GM19043 (cell line): ENCODE measurements at regions not wholly inside any gene's neighbourhood (a gene's known extent, or its start where the extent isn't known, plus 50 kb on each side); places are given as distances from the start of the nearest gene placed in this dataset.
"Not testable (repeated sequence)": the region's sequence is repeated elsewhere in the genome, so short reads cannot be mapped to it uniquely, and the experiment has no call there.

ENCODE experiments used
- ATAC-seq: cut with Tn5 transposase; IDR thresholded peaks from one replicate; pipeline ENCODE4 v1.9.1; 2021; ENCODE audit warnings: low read depth; ENCODE audit not compliant: unreplicated experiment

DNA sequence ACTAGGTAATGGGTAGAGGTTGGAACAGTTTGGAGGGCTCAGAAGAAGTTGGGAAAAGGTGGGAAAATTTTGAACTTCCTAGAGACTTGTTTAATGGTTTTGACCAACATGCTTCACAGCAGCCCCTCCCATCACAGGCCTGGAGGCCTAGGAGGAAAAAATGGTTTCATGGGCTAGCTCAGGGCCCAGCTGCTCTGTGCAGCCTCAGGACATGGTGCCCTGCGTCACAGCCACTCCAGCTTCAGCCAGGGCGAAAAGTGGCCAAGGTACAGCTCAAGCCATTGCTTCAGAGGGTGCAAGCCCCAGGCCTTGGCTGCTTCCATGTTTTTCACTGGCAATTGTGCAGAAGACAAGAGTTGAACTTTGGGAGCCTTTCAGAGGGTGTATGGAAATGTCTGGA lies 453.7 kb downstream of the LRRC70 start:
- ATAC-seq = no peak

DNA sequence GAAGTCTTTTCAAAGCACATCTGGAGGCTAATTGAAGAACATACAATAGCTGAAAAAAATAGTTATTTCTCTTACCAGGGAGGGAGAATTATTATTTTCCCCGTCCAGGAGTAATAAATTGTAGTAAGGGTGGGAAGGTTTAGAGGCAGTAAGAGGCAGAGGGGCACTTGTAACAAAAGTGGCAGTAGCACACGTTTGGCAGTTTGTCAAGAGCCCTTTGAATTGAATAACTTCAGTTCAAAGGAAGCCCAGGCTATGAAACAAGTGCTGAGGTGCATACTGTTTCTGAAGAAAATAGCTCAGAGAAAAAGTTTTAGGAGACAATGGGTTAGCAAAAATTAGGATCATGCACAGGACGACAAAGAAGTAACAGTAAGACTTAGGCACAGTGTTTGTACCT lies 451.3 kb downstream of the LRRC70 start:
- no peak for ATAC-seq

DNA sequence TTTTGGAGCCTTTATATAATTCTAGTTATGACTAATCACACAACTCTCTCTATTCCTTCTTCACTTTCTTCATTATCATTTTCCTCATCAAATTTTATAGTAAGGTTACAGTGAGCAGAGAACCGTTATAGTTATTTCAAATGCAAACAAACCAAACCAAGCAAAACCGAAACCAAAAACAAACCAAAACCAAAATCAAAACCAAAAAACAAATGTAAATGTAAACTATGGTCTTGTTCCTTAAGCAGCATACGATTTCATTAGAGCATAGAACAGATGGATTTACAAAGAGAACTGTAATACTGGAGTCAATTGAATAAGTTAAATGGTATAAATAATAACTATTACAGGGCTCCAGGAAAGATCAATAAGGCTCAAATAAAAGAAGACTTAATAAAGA lies 447.1 kb downstream of the LRRC70 start:
- ATAC-seq = no peak

DNA sequence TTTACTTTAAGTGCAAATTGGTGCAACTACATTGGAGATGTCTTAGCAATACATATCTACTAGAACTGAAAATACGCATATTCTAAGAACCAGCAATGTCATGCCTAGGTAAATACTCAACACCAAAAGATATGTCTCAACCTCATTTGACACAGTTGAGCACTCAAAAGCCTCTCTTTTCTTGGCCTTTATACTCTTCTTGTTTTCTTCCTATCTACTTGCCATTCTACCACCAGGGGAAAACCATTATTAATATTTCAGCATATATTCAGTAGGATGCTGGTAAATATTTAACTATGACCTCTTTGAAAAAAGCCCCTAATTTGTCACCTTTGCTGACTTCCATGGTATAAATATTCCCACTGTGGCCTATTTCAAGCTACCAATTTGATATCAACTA lies 443.8 kb downstream of the LRRC70 start:
- peak; percentile 42 for ATAC-seq

DNA sequence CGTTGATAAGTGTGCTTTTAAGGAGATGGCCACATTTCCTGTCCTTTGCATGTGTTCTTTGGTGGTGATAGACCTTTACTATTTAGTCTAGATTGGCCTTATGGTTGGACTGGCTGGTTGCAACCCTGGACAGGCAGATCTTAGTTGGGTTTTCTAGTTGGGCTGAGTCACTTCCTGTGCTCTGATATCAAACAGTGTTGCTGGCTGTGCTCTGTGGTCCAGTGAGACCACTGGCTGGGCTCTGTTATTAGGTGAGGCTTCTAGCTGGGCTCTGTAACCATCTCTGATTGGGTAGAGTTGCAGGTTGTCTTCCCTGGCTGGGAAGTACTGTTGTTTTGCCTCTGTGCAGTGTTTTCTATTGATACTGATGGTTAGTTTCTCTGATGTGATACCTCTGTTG lies 432.5 kb downstream of the LRRC70 start:
- no peak for ATAC-seq

DNA sequence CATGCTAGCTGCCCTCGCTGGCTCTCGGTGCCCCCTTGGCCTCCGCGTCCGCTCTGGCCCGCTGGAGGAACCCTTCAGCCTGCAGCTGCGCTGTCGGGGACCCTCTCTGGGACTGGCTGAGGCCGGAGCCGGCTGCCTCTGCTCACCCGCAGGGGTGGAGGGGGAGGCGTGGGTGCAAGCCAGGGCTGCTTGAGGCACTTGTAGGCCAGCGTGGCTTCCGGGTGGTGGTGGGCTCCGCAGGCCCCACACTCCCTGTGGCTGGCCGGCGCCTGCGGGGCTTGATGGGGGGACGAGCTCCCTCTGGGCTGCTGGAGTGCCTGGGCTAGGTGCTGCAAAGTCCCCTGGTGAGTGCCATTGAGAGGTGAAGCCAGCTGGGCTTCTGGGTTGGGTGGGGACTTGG lies 429.6 kb downstream of the LRRC70 start:
- no peak for ATAC-seq

DNA sequence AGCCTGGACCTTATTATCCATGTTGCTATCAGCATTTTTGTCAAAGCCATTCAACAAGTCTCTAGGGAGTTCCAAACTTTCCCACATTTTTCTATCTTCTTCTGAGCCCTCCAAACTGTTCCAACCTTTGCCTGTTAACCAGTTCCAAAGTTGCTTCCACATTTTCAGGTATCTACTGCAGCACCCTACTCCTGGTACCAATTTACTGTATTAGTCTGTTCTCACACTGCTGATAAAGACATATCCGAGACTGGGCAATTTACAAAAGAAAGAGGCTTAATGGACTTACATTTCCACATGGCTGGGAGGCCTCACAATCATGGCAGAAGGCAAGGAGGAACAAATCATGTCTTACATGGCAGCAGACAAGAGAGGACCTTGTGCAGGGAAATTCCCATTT lies 416.2 kb downstream of the LRRC70 start:
- not testable (repeated sequence) for ATAC-seq

DNA sequence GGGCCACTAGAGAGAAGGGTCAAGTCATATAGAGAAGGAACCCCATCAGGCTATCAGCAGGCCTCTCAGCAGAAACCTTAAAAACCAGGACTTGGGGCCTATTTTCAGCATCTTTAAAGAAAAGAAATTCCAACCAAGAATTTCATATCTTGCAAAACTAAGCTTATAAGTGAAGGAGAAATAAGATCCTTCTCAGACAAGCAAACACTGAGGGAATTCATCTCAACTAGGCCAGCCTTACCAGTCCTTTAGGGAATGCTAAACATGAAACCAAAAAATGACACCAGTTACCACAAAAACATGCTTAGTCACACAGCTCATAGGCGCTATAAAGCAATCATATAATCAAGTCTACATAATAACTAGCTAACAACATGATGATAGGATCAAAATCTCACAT lies 407.1 kb downstream of the LRRC70 start:
- ATAC-seq = no peak

DNA sequence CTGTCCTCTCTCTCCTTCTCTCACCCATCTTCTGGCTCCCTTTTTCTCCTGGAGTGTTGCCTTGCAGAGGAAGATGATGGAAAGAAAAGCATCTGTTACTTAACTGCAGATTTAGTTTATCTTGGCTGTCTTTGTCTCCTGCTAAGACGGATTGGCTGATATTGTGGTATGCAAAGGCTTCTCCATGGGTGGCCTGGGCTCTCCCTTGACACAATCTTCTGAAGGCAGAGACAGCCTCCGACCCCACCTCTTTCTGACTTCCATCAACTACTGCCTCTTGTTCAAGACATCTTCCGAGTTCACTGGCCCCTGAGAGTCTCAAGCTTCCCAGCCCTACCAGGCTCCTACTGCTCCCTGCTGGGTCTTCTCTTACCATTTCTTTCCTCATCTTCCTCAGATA lies 403.7 kb downstream of the LRRC70 start:
- ATAC-seq = no peak

DNA sequence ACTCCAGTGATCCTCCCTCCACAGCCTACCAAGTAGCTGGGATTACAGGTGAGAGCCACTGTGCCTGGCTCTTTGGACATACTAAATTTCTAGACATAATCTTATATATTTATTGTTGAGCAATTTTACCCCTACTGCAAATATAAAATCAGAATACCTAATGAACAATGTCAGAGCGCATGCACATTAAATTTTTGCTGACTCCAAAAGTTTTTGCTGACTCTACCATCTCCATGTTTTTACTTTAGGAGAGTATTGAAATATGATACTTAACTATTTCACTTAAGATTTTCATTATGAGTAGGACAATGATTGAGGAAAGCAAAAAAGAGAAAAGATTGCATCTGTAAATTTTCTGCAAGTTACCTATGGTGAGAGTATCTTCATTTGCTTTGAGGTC lies 402.3 kb downstream of the LRRC70 start:
- ATAC-seq = no peak

DNA sequence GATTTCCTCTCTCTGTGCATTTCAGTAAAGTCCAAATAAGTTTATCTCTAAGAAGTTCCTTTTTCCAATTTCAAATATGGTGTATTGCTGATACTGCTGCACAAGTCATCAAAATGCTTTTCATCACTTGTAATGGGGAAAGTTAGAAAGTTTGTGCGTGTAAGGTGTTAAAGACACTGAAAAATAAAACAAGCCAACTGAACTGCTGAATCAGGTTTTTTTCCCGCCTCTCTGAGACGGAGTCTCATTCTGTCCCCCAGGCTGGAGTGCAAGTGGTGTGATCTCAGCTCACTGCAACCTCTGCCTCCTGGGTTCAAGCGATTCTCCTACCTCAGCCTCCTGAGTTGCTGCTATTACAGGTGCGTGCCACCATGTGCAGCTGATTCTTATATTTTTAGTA lies 400.9 kb downstream of the LRRC70 start:
- ATAC-seq = no peak

DNA sequence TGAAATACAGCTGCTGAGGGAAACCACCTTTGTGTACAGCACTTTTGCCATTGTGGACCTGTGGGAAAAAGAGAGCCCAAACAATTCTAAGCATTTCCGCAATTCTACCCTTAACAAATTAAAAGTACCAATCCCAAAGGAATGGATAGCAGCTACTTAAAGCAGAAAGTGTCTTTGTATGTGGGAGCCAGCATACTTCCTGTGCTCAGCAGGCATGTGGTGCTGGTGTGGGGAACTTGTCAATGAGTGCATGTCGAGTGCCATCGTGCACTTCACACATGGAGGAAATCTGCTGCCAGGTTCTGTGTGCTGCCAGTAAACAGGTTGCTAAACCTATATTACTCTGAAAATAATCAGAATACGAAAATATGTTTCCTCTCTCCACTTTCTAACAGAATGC lies 399.0 kb downstream of the LRRC70 start:
- no peak for ATAC-seq

DNA sequence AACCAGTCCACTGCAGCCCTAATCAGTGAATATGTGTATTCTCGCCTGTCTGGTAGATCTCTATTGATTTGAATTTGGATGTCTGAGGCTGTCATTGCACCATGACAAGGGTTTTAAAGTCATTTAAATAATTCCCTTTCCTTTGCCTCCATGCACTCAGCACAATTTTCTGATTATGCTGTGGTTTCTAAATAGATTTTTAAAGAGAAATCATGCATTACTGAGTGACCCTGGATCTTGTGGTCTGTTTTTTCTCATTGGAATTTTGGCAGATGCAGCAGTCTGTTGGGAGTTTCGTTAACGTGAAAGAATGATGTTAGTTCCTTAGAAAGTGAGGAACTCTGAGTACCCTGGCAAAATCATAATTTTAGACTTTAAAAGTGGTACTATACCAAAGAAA lies 396.0 kb downstream of the LRRC70 start:
- no peak for ATAC-seq

DNA sequence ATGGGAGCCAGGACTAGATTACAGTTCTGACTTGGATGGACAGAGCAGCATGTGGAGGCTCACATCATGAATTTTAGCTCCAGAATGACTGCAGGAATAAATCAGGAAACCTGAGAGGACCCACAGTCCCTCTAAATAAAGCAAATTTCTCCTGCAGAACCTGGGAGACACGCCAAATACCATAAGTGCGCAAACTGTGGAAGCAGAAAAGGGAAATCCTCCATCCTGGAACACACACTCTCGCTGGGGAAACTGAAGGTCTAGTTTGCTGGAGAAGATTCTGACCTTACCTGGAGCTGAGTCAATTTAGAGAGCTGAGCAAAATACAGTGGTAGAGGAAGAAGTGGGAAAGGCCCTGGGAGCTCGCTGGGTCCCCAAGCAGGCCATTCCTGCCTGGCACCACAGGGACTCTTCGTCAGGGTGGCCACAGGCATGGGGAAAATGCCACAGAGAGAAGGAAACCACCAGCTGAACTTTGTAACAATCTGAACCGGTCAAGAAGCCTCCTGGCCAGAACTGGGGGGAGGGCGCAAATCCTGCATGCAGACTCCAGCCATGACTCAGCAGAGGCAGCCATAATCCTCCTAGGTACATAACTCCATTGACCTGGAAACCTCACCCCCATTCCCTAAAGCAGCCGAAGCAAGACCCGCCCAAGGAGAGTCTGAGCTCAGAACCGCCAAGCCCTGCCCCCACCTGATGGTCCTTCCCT lies 390.9 kb downstream of the LRRC70 start:
- ATAC-seq = no peak

DNA sequence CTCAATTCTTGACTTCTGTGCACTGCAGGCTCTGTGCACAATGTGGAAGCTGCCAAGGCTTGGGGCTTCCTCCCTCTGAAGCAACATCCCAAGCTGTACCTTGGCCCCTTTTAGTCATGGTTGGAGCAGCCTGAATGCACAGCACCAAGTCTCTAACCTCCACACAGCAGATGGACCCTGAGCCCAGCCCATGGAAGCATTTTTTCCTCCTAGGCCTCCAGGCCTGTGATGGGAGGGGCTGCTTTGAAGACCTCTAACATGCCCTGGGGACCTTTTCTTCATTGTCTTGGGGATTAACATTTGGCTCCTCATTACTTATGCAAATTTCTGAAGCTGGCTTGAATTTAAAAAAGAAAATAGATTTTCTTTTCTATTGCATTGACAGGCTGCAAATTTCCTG lies 385.8 kb downstream of the LRRC70 start:
- ATAC-seq = no peak

DNA sequence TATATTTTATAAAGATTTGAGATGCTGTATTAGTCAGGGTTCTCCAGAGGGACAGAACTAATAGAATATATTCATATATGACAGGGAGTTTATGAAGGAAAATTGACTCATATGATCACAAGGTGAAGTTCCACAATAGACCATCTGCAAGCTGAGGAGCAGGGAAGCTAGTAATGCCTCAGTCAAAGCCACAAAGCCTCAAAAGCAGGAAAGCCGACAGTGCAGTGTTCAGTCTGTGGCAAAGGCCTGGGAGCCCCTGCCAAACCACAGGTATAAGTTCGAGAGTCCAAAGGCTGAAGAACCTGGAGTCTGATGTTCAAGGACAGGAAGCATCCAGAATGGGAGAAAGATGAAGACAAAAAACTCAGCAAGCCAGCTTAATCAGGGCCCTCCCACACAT lies 382.2 kb downstream of the LRRC70 start:
- ATAC-seq = no peak

DNA sequence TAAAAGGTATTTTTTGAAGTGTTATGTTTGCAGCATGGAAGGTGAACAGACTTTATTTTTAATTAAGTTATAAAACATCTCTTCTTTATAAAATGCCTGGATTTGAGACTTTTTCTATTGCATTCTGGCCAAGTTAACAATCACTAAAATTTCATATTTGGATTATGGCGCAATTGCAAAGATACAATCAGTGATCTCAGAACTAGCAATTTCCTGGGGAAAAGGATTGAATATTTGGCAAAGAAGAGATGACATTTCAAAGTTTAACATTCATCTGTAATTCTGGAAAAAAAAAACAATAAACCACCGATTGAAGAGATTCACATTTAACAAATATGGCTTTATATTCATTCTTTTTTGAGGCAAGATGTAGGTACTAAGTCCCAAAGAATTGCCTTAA lies 378.0 kb downstream of the LRRC70 start:
- ATAC-seq = no peak

DNA sequence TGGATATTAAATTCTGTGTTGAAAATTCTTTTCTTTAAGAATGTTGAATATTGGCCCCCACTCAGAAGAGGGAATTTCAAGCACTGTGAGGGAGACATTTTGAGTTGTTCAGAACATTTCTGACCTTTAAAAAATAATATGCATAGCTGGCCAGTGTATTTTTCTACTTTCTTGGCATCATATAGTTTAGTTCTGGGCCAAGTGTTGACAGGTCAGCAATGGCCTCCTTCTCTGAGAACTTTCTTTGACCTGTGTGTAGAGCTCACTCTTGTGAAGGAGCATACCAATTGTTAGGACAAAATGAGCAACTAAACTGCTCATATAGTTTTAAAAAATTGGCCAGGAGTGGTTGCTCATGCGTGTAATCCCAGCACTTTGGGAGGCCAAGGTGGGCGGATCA lies 376.0 kb downstream of the LRRC70 start:
- ATAC-seq = no peak

DNA sequence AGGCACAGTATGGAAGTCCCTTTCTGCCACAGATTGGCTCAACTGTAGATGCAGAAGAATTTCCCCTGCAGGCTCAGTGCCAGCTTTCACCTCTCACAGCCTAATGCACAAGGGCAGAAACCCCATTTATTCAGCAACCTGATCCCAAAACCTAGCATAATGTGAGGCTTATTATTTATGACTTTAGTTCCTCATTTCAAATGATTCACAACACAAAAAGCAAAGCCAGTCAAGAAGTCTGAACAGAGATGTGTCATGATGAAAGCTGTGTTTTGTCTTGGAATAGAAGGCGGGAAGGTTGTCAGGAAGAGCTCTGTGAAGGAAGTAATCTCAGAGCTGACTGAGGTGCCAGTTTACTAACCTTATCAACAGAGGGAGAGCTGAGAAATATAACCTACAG lies 369.7 kb downstream of the LRRC70 start:
- ATAC-seq = no peak

DNA sequence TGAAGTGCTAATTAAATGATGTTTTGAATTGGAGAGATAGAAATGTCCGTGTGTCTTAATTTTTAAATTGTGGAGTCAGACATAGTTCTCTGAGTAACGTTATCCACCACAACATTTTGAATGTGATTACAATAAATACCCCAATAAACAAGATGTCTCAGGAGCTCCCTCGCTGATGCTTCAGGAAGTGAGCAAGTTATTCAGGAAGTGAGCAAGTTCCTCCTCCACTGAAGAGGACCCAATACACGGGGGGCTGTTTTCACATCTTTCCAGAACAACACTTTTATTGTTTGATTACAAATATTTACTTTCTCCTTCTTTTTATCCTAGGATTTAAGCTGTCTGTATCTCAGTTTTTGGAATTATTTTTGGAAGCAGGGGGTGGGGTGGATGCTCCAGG lies 363.8 kb downstream of the LRRC70 start:
- ATAC-seq = no peak

DNA sequence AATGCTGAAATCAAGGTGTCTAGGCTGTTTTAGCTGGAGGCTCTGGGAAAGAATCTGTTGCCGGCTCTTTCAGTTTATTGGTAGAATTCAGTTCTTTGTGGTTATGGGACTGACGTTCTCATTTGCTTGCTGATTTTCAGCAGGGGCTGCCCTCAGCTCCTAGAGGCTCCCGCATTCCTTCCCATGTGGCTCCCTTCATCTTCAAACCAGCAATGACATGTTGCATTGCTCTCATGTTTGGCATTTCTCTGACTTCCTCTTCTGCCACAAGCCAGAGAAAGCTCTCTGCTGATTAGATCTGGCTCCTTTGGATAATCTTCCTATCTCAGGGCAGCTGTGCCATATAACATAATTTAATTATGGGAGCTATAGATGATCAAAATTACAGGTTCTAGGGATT lies 360.3 kb downstream of the LRRC70 start:
- no peak for ATAC-seq

DNA sequence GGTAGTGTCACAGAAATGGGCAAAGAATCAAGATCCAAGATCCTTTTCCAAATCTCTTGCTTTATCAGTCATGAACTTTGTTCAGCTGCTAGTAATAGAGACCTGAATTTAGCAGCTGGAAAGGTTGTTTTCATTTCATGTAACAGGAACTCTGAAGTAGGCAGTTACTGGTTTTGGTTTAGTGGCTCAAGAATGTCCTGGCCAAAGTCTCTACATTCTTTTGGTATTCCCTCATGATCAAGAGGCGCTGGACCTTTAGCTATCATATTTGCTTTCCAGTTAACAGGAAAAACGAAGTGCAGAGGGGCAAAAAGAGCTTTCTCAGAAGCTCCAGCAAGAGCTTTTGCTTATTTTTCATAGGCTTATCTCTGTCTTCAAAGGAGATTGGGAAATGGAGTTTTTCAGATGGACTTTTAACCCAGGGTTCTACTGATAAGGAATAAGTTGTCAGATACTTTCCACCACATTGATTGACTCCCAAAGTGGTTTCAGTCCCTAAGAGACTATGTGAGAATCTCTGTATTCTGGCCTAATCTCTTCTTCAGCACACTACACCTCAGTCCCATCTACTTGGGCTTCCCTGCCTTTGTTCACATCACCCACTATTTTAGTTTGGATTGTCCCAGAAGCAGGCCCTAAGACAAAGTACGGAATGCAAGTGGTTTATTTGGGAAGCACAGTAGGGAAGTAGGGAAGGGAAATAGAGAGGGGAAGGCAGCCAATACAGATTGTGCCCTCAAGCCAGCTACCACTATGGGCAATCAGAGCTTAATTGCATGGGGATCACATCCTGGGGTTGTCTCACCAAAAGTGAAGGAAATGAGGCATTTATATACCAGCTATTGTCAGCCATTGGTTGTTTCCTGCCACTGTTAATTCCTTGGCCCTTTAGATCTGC lies 359.3 kb downstream of the LRRC70 start:
- ATAC-seq = no peak
